ENCODE measurements at regions not wholly inside any gene's neighbourhood (a gene's known extent, or its start where the extent isn't known, plus 50 kb on each side); places are given as distances from the start of the nearest gene placed in this dataset.

GRCh38 chr7:42790196-42790595 lies 121.7 kb downstream of the C7orf25 start:
- Histone ChIP-seq H3K79me2 (ENCODE audit: control insufficient read depth, insufficient read depth, low read length) (no peaks in the 10 kb centered on the region), H3K4me2 (ENCODE audit: insufficient read depth, low read length) (no peak overlapping the region), H3K36me3 (ENCODE audit: control insufficient read depth in 2 of 2, extremely low read depth in 1 of 2, insufficient read depth in 2 of 2, low read length in 2 of 2) (no peaks in the 10 kb centered on the region), H3K27me3 (ENCODE audit: control insufficient read depth in 2 of 2, insufficient read depth in 2 of 2, low read length in 2 of 2) (no peaks in the 10 kb centered on the region), H3K9ac (replicated peaks; ENCODE audit: extremely low read depth, insufficient read depth, low read length) (no peak overlapping the region), H3K4me1 (ENCODE audit: control insufficient read depth, extremely low read depth, insufficient read depth, low read length) (no peaks in the 10 kb centered on the region), H3K9me3 (replicated peaks; ENCODE audit: control insufficient read depth, insufficient read depth, low read length) (no peaks in the 10 kb centered on the region), H2AFZ (ENCODE audit: low read depth, low read length) (no peak overlapping the region), H3K4me3 (replicated peaks in 1 of 3; ENCODE audit: insufficient read depth in 1 of 3, low read depth in 1 of 3, low read length in 3 of 3) (no peak overlapping the region), H3K9me1 (replicated peaks; ENCODE audit: control insufficient read depth, extremely low read depth, insufficient read depth, low read length) (no peaks in the 10 kb centered on the region), H3K27ac (ENCODE audit: insufficient read depth, low read depth, low read length) (no peak overlapping the region), H4K20me1 (replicated peaks; ENCODE audit: control insufficient read depth, extremely low read depth, insufficient read depth, low read length) (no peaks in the 10 kb centered on the region)
- CTCF ChIA-PET = no interaction called here
- no peak for TF ChIP-seq JUN (IDR thresholded peaks at IDR 0.05; ENCODE audit: borderline replicate concordance, insufficient read depth, insufficient read length, low read depth)
- TF ChIP-seq EZH2 (IDR thresholded peaks at IDR 0.05; ENCODE audit: borderline replicate concordance, low read depth, low read length, severe bottlenecking) = no peak
- TF ChIP-seq MYC (IDR thresholded peaks at IDR 0.05; ENCODE audit: low read depth, low read length) = no peak
- no peak for TF ChIP-seq POLR2AphosphoS5 (IDR thresholded peaks at IDR 0.05; ENCODE audit: insufficient read depth, low read depth, low read length)
- TF ChIP-seq POLR2A (IDR thresholded peaks at IDR 0.05; ENCODE audit: low read depth, low read length) = no peak
- no peak for TF ChIP-seq CTCF (IDR thresholded peaks at IDR 0.05; ENCODE audit: extremely low read depth in 1 of 2, insufficient read depth in 1 of 2, low read depth in 1 of 2, low read length in 2 of 2)
- no peak for TF ChIP-seq FOS (IDR thresholded peaks at IDR 0.05; ENCODE audit: borderline replicate concordance, insufficient read depth, low read length)
- TF ChIP-seq GATA2 (IDR thresholded peaks at IDR 0.05; ENCODE audit: insufficient read depth, insufficient read length, low read depth, low read length) = no peak
- TF ChIP-seq MAX (IDR thresholded peaks at IDR 0.05; ENCODE audit: insufficient read depth, insufficient read length) = no peak
- FAIRE-seq (no peak), DNase-seq (ENCODE audit: low read depth, low spot score) (no peak)
- dilution Hi-C loops (cut with MboI; ENCODE audit: extremely low pct_ligation_motif_present, low sequenced_read_pairs) (no loop called here), intact Hi-C loops (cut with micrococcal nuclease) (no loop called here)
- POLR2A ChIA-PET = no interaction called here
- no TSS peak for BruUV-seq (replicated peaks)
